Suprapubic skin (tissue), 3 donors: ENCODE measurements at regions not wholly inside any gene's neighbourhood (a gene's known extent, or its start where the extent isn't known, plus 50 kb on each side); places are given as distances from the start of the nearest gene placed in this dataset.

Experiments used
- CTCF ChIP-seq, 2 donors: fragments of 200-600 bp in 1 of 2; fragments of 450-650 bp in 1 of 2; sonication (generic) in 1 of 2; IDR thresholded peaks; one replicate each; pipeline ENCODE4 v1.5.1; 2016 to 2019; ENCODE audit warnings: antibody characterized with exemption in 2 of 2, mild to moderate bottlenecking in 1 of 2, moderate library complexity in 1 of 2
- EP300 ChIP-seq: sonication (generic); formaldehyde crosslinking; IDR thresholded peaks from one replicate; pipeline ENCODE4 v1.6.1; 2017; ENCODE audit warnings: antibody characterized with exemption
- POLR2A ChIP-seq, 2 donors: fragments of 450-650 bp; IDR thresholded peaks; one replicate each; pipeline ENCODE4 v1.6.1; 2017; ENCODE audit warnings: antibody characterized with exemption in 2 of 2, mild to moderate bottlenecking in 2 of 2, moderate library complexity in 2 of 2

DNA sequence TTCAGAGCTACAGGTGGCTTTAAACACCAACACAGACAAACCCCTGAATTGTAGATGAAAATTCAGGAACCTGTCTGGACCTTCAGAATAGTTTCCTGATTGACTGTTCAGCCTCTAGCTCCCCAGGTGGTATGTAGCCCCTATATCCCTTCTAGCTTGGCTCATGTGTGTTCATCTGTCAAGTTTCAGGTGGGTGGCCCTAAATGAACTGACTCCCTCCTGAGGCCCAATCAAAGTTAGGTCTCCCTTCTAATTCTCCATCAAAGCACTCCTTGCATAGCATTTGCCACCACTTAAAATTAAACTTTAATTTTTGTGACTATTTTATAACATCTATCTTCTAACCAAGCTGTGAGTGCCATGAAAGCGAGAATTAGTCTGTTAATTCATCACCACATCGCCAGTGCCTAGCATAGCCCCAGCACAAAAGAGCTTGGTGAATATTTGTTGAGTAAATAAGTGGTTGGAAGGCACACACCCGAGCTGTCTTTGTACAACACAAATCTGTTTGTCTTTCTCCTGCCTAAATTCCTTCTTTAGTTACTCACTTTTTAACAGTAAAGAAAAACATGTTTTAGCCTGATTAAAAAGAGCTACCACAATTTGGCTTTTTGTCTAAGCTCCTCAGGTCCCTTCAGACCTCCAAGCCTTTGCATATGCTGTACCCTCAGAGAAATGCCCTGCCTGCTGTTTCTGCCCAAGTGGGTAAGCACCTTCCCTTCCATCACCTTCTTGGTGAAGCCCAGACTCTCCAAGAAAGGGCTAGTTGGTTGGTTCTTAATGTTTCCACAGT is 138.1 kb upstream of the HMHB1 start:
- TF ChIP-seq CTCF (IDR thresholded peaks at IDR 0.05) (no peak), POLR2A (IDR thresholded peaks at IDR 0.05) (no peak), EP300 (no peak)
